Fibroblast of lung (primary cell): ENCODE measurements at regions not wholly inside any gene's neighbourhood (a gene's known extent, or its start where the extent isn't known, plus 50 kb on each side); places are given as distances from the start of the nearest gene placed in this dataset.
"Not testable (repeated sequence)": the region's sequence is repeated elsewhere in the genome, so short reads cannot be mapped to it uniquely, and the experiment has no call there.

Source experiments
- CTCF ChIP-seq, 2 donors: IDR thresholded peaks in 1 of 2; conservative IDR thresholded peaks in 1 of 2; 1 replicate in 1 of 2; 2 replicates in 1 of 2; pipeline ENCODE4 v1.5.1; 2011 to 2012; ENCODE audit warnings: low read length in 2 of 2, control low read depth in 1 of 2, inconsistent platforms in 1 of 2, low read depth in 1 of 2, mild to moderate bottlenecking in 1 of 2
- EZH2 ChIP-seq: IDR thresholded peaks from 2 replicates; pipeline ENCODE4 v1.5.1; 2012; ENCODE audit warnings: low read length, control low read depth, mild to moderate bottlenecking; ENCODE audit errors: missing control alignments

- not testable (repeated sequence) for TF ChIP-seq CTCF (conservative IDR thresholded peaks at IDR 0.05 in 1 of 2, IDR thresholded peaks at IDR 0.05 in 1 of 2; ENCODE audit: low read depth in 1 of 2, low read length in 2 of 2); EZH2
Measured at GRCh38 chr6:21796979-21797378, 203.4 kb downstream of the SOX4 start.
